ENCODE measurements at regions not wholly inside any gene's neighbourhood (a gene's known extent, or its start where the extent isn't known, plus 50 kb on each side); places are given as distances from the start of the nearest gene placed in this dataset.

DNA sequence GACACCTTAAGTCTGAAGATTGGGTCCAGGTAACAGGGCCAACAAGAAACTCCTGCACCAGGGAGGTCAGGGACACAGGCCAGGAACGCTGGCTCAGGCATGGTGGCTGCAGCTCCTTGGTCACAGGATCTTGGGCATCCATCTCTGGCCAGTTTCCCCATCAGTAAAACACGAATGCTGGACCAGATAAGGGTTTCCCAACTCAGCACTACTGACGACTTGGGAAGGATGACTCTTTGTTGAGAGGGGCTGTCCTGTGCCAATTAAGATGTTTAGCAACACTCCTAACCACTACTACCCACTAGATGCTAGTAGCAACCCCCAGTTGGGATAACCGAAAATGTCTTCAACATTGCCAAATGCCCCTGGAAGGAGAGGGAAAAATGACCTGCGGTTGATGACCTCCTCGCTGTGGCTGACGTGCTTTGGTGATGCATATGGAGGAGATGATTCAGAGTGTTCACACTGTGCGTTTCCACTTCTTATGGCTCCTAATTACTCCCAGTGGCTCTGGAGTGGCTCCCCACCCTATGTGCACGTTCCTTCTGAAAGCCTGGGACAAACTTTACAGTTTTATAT is 261.9 kb downstream of the CDH26 start:
- no peak overlapping the region for H3K27ac Mint-ChIP-seq (ENCODE audit: unreplicated experiment)
- TF ChIP-seq, protein P1, sequence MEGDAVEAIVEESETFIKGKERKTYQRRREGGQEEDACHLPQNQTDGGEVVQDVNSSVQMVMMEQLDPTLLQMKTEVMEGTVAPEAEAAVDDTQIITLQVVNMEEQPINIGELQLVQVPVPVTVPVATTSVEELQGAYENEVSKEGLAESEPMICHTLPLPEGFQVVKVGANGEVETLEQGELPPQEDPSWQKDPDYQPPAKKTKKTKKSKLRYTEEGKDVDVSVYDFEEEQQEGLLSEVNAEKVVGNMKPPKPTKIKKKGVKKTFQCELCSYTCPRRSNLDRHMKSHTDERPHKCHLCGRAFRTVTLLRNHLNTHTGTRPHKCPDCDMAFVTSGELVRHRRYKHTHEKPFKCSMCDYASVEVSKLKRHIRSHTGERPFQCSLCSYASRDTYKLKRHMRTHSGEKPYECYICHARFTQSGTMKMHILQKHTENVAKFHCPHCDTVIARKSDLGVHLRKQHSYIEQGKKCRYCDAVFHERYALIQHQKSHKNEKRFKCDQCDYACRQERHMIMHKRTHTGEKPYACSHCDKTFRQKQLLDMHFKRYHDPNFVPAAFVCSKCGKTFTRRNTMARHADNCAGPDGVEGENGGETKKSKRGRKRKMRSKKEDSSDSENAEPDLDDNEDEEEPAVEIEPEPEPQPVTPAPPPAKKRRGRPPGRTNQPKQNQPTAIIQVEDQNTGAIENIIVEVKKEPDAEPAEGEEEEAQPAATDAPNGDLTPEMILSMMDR (conservative IDR thresholded peaks at IDR 0.05): no peak
- H3K4me1 Mint-ChIP-seq: no peaks in the 10 kb centered on the region
- no peaks in the 10 kb centered on the region for H3K36me3 Mint-ChIP-seq (ENCODE audit: low read depth)
- DNase-seq (ENCODE audit: low read depth, low spot score): no peak
- no peak overlapping the region for H3K4me3 Mint-ChIP-seq
- peaks cover 7% of the 10 kb centered on the region for H3K27me3 Mint-ChIP-seq (ENCODE audit: low read depth)
- no peaks in the 10 kb centered on the region for H3K9me3 Mint-ChIP-seq

- Mint-ChIP-seq H3K27me3 (ENCODE audit: low read depth) (peaks cover 7% of the 10 kb centered on the region), H3K4me3 (no peak overlapping the region), H3K4me1 (no peaks in the 10 kb centered on the region), H3K36me3 (ENCODE audit: low read depth) (no peaks in the 10 kb centered on the region), H3K9me3 (no peaks in the 10 kb centered on the region), H3K27ac (ENCODE audit: unreplicated experiment) (no peak overlapping the region)
- TF ChIP-seq, protein P1 (conservative IDR thresholded peaks at IDR 0.05): no peak
- no peak for DNase-seq (ENCODE audit: low read depth, low spot score)
Observed at GRCh38 chr20:60220706-60221105, 262.5 kb downstream of the CDH26 start.

DNA sequence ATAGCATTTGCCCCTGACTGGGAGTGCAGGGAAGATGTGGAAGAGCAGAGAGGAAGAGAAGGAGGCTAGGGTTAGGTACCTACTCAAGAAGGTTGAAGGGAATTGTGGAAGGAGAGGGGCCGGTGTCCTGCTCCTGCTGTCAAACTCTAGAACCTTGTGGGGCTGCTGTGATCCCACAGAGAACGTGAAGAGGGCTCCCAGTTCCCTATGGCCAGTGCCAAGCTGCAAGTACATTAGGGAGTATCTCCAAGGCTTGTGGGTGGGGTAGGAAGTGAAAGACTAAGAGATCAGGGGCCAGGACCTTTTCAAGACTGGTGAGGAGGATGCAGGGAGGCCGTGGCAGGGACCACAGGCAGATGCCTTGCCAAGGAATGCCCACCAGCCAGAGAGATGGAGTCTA is 263.4 kb downstream of the CDH26 start:
- Mint-ChIP-seq H3K4me3 (no peak overlapping the region), H3K27me3 (ENCODE audit: low read depth) (peaks cover 7% of the 10 kb centered on the region), H3K27ac (ENCODE audit: unreplicated experiment) (no peak overlapping the region), H3K4me1 (no peaks in the 10 kb centered on the region), H3K36me3 (ENCODE audit: low read depth) (no peaks in the 10 kb centered on the region), H3K9me3 (no peaks in the 10 kb centered on the region)
- TF ChIP-seq, protein P1 (conservative IDR thresholded peaks at IDR 0.05): no peak
- DNase-seq (ENCODE audit: low read depth, low spot score): no peak

DNA sequence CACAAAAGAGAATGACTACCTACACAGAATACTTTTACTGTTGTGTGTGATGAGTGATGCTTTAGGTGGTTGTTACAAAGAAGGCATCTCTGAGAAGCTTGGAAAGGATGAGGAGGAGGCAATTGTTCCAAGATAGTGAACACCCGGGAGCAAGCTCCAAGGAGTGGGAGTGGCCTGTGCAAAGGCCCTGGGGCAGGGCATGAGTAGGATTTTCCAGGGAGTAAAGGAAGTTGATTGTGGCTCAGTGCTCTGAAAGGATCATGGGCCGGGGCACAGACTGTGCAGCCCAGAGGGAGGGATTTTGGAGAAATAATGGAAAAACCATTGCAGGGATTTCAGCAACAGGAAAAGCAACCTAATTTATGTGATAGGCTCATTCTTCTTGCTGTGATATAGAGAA is 264.3 kb downstream of the CDH26 start:
- TF ChIP-seq, protein P1 (conservative IDR thresholded peaks at IDR 0.05): no peak
- Mint-ChIP-seq H3K27ac (ENCODE audit: unreplicated experiment) (no peak overlapping the region), H3K36me3 (ENCODE audit: low read depth) (no peaks in the 10 kb centered on the region), H3K27me3 (ENCODE audit: low read depth) (peaks cover 7% of the 10 kb centered on the region), H3K4me1 (no peaks in the 10 kb centered on the region), H3K9me3 (no peaks in the 10 kb centered on the region), H3K4me3 (no peak overlapping the region)
- no peak for DNase-seq (ENCODE audit: low read depth, low spot score)

DNA sequence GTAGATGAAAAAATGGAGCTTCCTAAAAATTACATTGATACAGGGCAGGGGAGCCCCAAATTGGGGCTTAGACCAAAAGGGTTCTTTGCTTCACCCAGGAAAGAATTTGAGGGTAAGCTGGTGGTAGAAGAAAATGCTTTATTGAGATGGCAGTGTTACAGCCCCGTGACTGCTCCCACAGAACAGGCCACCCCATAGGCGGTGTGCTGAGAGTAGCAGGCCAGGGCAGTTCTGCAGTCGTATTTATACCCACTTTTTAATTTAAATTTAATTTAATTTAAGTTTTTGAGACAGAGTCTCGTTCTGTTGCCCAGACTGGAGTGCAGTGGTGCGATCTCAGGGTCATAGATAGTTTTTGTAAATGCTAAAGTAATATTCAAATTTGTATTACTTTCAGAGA is 265.0 kb downstream of the CDH26 start:
- Mint-ChIP-seq H3K36me3 (ENCODE audit: low read depth) (no peaks in the 10 kb centered on the region), H3K4me3 (no peak overlapping the region), H3K4me1 (no peaks in the 10 kb centered on the region), H3K27me3 (ENCODE audit: low read depth) (peaks cover 7% of the 10 kb centered on the region), H3K9me3 (no peaks in the 10 kb centered on the region), H3K27ac (ENCODE audit: unreplicated experiment) (no peak overlapping the region)
- TF ChIP-seq, protein P1 (conservative IDR thresholded peaks at IDR 0.05): no peak
- DNase-seq (ENCODE audit: low read depth, low spot score): no peak

Measured in neural crest cell (in vitro differentiated cells).